ENCODE measurements at regions not wholly inside any gene's neighbourhood (a gene's known extent, or its start where the extent isn't known, plus 50 kb on each side); places are given as distances from the start of the nearest gene placed in this dataset.

- no peaks in the 10 kb centered on the region for H3K9me3 ChIP-seq (ENCODE audit: low read depth)
- no peak overlapping the region for H3K27ac ChIP-seq
- H3K4me3 ChIP-seq, result no peak overlapping the region
- no peaks in the 10 kb centered on the region for H3K4me1 ChIP-seq (ENCODE audit: low read depth)
- no peaks in the 10 kb centered on the region for H3K36me3 ChIP-seq
- TF ChIP-seq CTCF (IDR thresholded peaks at IDR 0.05; ENCODE audit: low read depth, low read length), result no peak
- no peak for DNase-seq (ENCODE audit: low read depth in 1 of 2, low spot score in 1 of 2)
- no peaks in the 10 kb centered on the region for H3K27me3 ChIP-seq
These were observed 340.4 kb upstream of the FAT1 start for GRCh38 chr4:187064033-187064432.

GRCh38 chr4:187065396-187065795, 341.7 kb upstream of the FAT1 start:
- Histone ChIP-seq H3K4me1 (ENCODE audit: low read depth) (no peaks in the 10 kb centered on the region), H3K9me3 (ENCODE audit: low read depth) (no peaks in the 10 kb centered on the region), H3K27ac (no peak overlapping the region), H3K36me3 (no peaks in the 10 kb centered on the region), H3K4me3 (no peak overlapping the region), H3K27me3 (no peaks in the 10 kb centered on the region)
- TF ChIP-seq CTCF (IDR thresholded peaks at IDR 0.05; ENCODE audit: low read depth, low read length), result no peak
- DNase-seq (ENCODE audit: low read depth in 1 of 2, low spot score in 1 of 2), result no peak

GRCh38 chr4:187065806-187066205, 342.1 kb upstream of the FAT1 start:
- Histone ChIP-seq H3K9me3 (ENCODE audit: low read depth) (no peaks in the 10 kb centered on the region), H3K4me1 (ENCODE audit: low read depth) (no peaks in the 10 kb centered on the region)

GRCh38 chr4:187069398-187069797, 345.7 kb upstream of the FAT1 start:
- no peaks in the 10 kb centered on the region for H3K27me3 ChIP-seq
- DNase-seq (ENCODE audit: low read depth in 1 of 2, low spot score in 1 of 2), result no peak
- no peaks in the 10 kb centered on the region for H3K4me1 ChIP-seq (ENCODE audit: low read depth)
- no peaks in the 10 kb centered on the region for H3K36me3 ChIP-seq
- no peaks in the 10 kb centered on the region for H3K9me3 ChIP-seq (ENCODE audit: low read depth)
- H3K27ac ChIP-seq, result no peak overlapping the region
- no peak overlapping the region for H3K4me3 ChIP-seq
- TF ChIP-seq CTCF (IDR thresholded peaks at IDR 0.05; ENCODE audit: low read depth, low read length), result no peak

More at GRCh38 chr4:187065806-187066205, 342.1 kb upstream of the FAT1 start:
- TF ChIP-seq CTCF (IDR thresholded peaks at IDR 0.05; ENCODE audit: low read depth, low read length), result no peak
- no peak for DNase-seq (ENCODE audit: low read depth in 1 of 2, low spot score in 1 of 2)
- Histone ChIP-seq H3K4me3 (no peak overlapping the region), H3K27ac (no peak overlapping the region), H3K27me3 (no peaks in the 10 kb centered on the region), H3K36me3 (no peaks in the 10 kb centered on the region)

- TF ChIP-seq CTCF (IDR thresholded peaks at IDR 0.05; ENCODE audit: low read depth, low read length), result no peak
- H3K4me1 ChIP-seq (ENCODE audit: low read depth), result no peaks in the 10 kb centered on the region
- no peaks in the 10 kb centered on the region for H3K27me3 ChIP-seq
- no peak overlapping the region for H3K27ac ChIP-seq
- no peaks in the 10 kb centered on the region for H3K9me3 ChIP-seq (ENCODE audit: low read depth)
- no peak overlapping the region for H3K4me3 ChIP-seq
- DNase-seq (ENCODE audit: low read depth in 1 of 2, low spot score in 1 of 2), result no peak
- H3K36me3 ChIP-seq, result no peaks in the 10 kb centered on the region
These were observed 346.5 kb upstream of the FAT1 start for GRCh38 chr4:187070158-187070557.

GRCh38 chr4:187070740-187071139, 347.1 kb upstream of the FAT1 start:
- no peak overlapping the region for H3K27ac ChIP-seq
- TF ChIP-seq CTCF (IDR thresholded peaks at IDR 0.05; ENCODE audit: low read depth, low read length), result no peak
- H3K27me3 ChIP-seq, result no peaks in the 10 kb centered on the region
- H3K36me3 ChIP-seq, result no peaks in the 10 kb centered on the region
- no peaks in the 10 kb centered on the region for H3K4me1 ChIP-seq (ENCODE audit: low read depth)
- no peak overlapping the region for H3K4me3 ChIP-seq
- no peaks in the 10 kb centered on the region for H3K9me3 ChIP-seq (ENCODE audit: low read depth)
- DNase-seq (ENCODE audit: low read depth in 1 of 2, low spot score in 1 of 2), result no peak
